22Rv1 (cell line): ENCODE measurements at regions not wholly inside any gene's neighbourhood (a gene's known extent, or its start where the extent isn't known, plus 50 kb on each side); places are given as distances from the start of the nearest gene placed in this dataset.

ENCODE experiments used
- ZFX ChIP-seq: fragments of 450-650 bp; IDR thresholded peaks from 2 replicates; pipeline ENCODE4 v1.6.1; 2017; ENCODE audit warnings: antibody characterized with exemption, borderline replicate concordance
- TF ChIP-seq, protein P1 (sequence below): fragments of 450-650 bp; IDR thresholded peaks from 2 replicates; pipeline ENCODE4 v1.5.1; 2017; ENCODE audit warnings: mild to moderate bottlenecking

DNA sequence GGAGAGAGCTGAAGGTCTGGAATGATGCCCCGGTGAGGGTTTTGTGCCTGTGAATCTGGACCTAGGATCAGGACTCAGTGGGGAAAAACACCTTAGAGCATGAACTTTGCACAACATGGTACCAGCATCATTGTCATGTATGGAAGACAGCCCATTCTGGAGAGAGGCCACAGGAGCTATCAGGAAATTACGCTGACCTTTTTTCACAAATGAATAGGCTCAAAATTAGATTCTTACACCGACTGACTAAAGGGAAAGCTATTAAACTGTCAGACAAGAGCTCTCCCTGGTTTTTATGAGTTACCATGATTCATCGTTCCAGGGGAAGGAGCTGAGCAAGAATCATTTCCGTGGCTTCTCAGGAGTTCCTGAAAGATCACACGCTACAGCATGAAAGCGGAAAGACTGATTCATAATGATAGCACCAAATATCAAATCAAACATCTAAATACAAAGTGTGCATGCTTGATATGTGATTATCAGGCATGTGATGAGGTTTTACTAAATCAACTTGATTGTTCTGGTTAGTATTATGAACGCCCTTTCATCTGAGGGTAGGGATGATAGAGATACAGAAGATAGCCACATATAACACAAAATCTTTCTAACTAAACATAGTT is 224.9 kb upstream of the SMLR1 start:
- TF ChIP-seq, protein P1, sequence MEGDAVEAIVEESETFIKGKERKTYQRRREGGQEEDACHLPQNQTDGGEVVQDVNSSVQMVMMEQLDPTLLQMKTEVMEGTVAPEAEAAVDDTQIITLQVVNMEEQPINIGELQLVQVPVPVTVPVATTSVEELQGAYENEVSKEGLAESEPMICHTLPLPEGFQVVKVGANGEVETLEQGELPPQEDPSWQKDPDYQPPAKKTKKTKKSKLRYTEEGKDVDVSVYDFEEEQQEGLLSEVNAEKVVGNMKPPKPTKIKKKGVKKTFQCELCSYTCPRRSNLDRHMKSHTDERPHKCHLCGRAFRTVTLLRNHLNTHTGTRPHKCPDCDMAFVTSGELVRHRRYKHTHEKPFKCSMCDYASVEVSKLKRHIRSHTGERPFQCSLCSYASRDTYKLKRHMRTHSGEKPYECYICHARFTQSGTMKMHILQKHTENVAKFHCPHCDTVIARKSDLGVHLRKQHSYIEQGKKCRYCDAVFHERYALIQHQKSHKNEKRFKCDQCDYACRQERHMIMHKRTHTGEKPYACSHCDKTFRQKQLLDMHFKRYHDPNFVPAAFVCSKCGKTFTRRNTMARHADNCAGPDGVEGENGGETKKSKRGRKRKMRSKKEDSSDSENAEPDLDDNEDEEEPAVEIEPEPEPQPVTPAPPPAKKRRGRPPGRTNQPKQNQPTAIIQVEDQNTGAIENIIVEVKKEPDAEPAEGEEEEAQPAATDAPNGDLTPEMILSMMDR = no peak
- TF ChIP-seq ZFX = no peak
